Embryonic facial prominence (tissue), 1 donor: ENCODE measurements at regions not wholly inside any gene's neighbourhood (a gene's known extent, or its start where the extent isn't known, plus 50 kb on each side); places are given as distances from the start of the nearest gene placed in this dataset.

Source experiments
- DNase-seq: peaks from one replicate; pipeline ENCODE4 v3.0.0-alpha.2; 2016; ENCODE audit errors: extremely low spot score

GRCh38 chr12:91579516-91580263 is 397.1 kb upstream of the DCN start:
- DNase-seq = no peak

- peak; percentile 50 for DNase-seq
Measured at GRCh38 chr12:91577586-91578539, 395.2 kb upstream of the DCN start.

DNA sequence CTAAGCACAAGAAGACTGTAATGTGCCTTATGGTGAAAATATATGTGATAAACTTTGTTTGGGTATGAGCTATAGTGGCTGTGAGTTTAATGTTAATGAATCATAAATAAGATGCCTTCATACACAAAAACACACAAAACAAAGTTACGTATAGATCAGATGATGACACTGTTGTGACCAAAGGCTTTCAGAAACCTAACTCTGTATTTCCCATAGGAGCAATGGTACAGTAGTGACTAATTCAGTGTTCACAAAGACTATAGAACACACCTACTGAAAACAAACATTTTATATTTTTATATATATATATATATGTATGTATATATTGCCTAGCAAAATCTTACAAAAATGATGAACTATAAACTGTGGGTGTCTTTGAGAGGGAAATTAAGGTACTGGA is 393.8 kb upstream of the DCN start:
- DNase-seq = no peak

DNA sequence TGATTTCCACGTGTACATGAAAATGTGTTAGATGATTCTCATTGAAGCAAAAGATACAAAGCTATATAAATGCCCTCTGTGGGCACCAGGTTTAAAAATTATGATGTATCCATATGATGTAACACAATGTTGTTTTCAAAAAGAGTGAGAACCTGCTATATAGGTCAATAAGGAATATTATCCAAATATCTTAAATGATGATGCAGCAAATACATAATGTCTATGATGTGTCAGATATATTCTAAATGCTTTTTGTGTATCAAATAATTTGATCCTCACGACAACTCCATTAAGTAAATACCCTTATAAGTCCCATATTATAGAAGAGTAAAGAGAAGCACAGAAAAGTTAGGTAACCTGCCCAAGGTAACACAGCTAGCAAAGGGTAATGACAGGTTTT is 393.0 kb upstream of the DCN start:
- DNase-seq = no peak

DNA sequence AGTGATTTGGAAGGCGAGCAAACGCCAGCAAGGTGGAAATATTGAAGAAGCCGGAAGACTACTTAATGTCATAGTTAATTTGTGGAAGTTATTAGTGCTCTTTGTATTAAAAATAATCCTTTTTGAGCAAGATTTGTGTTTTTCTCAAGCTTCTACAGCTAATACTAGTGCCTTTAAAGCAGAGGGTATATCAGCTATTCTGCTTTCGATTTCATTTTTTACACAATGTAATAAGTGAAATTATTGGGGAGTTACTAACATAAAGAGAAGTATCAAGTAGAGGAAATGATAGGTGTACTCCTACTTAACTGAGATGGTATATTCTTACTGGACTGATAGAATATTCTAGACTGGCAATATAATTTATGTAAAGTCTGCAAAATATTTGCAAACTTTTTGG is 392.4 kb upstream of the DCN start:
- DNase-seq = no peak

DNA sequence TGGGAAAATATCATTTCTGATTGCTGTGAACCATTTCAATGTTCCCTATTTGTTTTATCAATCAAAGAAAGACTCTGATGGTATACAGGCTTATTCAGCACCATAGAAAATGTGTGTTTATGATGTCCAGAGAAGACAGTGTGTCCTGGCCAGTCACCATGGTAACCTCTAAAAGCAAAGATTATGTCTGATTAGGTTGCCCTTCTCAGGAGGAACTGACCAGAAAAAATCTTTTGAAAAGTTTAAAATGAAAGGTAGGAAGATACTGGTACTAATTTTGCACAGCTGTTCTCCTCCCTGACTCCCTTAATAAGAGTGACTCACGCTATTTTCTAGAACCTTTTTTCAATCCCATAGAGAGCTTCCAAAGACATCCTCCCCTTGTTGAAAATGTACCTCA is 391.8 kb upstream of the DCN start:
- DNase-seq = no peak

GRCh38 chr12:91572869-91573268 is 390.3 kb upstream of the DCN start:
- DNase-seq = no peak

GRCh38 chr12:91567100-91567485 is 384.5 kb upstream of the DCN start:
- no peak for DNase-seq

- DNase-seq = no peak
Measured at GRCh38 chr12:91566328-91567099, 383.9 kb upstream of the DCN start.

- no peak for DNase-seq
Measured at GRCh38 chr12:91565846-91566245, 383.2 kb upstream of the DCN start.

DNA sequence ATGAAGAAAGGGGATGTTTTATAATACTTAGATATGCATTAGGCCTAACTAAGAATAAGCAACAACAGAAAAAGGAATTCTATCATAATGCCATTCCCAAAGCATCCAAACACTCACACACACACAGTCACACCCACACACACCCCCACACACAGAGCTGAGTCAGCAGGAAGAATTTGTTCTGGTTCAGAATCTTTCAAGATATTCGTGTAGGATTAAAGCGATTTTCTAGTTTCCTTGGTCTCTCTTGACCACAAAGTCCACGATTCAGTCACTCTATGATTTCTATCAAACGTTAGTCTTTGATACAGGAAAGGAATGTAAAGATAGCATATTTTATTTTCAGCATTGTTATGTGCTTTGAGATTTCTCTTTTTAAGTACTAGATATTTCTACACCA is 382.6 kb upstream of the DCN start:
- DNase-seq = no peak

DNA sequence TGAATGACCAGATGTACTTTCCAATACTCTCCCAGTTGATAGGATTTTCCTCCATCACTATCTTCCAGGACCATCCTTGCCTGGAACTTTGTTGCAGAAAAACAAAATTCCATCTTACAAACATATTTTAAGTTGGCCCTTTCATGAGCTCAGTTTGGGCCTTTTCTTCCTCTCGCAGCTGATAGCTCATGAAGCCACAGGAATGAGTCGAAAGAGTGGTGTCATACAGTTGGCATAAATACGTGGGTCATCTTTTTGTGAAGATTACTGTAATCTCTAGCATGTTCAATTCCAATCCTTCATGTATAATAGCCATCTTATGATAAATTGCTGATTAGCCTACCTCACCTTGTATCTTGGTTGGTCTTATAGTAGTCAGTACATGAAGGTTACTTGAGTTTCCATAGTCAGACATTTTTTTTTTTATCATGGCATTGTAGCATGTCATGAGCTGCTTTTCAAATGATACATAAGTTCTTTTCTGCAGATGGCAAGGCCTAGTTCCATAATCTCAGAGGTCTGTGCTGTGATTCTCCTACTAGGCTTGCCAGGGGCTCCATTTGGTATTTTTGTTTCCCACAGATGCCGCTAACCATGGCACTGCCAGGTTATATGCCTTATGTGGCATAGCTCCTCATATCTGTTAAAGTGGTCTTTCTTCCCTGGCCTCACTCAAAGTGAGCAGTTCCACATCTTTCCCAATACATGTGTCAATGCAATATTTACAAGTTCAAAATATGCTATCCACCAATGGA is 380.6 kb upstream of the DCN start:
- DNase-seq = no peak

GRCh38 chr12:91562476-91562875 is 379.9 kb upstream of the DCN start:
- no peak for DNase-seq

GRCh38 chr12:91561958-91562325 is 379.3 kb upstream of the DCN start:
- DNase-seq = peak; percentile 44

GRCh38 chr12:91561301-91561957 is 378.8 kb upstream of the DCN start:
- DNase-seq = no peak

DNA sequence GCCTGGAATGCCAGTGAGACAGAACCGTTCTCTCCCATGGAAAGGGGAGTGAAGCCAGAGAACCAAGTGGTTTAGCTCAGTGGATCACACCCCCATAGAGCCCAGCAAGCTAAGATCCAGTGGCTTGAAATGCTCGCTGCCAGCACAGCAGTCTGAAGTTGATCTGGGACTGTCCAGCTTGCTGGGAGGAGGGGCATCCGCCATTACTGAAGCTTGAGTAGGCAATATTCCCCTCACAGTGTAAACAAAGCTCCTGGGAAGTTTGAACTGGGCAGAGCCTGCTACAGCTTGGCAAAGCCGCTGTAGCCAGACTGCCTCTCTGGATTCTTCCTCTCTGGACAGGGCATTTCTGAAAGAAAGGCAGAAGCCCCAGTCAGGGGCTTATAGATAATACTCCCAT is 374.3 kb upstream of the DCN start:
- DNase-seq = no peak

GRCh38 chr12:91555436-91556415 is 373.1 kb upstream of the DCN start:
- DNase-seq = no peak

GRCh38 chr12:91551927-91552326 is 369.3 kb upstream of the DCN start:
- DNase-seq = no peak

DNA sequence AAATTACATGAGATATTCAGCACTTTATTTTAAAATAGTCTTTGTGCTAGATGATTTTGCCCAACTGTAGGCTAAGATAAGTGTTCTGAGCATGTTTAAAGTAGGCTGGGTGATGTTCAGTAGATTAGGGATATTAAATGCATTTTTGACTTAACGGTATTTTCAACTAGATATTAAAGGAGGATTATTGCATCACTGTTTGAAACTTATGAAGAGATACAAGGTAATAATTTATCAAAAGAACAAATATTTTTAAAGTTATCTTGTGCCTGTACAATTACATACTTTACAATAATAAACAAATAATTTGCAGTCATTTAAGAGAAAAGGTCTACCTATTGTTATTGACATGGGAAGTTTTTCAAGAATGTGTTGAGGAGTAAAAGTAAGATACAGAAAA is 368.6 kb upstream of the DCN start:
- no peak for DNase-seq

GRCh38 chr12:91542666-91543065 is 360.0 kb upstream of the DCN start:
- DNase-seq = no peak
